ENCODE measurements at regions not wholly inside any gene's neighbourhood (a gene's known extent, or its start where the extent isn't known, plus 50 kb on each side); places are given as distances from the start of the nearest gene placed in this dataset.

- DNase-seq: no peak
Observed at GRCh38 chr6:67634199-67634598, 1000.9 kb upstream of the ADGRB3 start.

- no peak for DNase-seq
Observed at GRCh38 chr6:67633058-67633457, 1002.0 kb upstream of the ADGRB3 start.

- DNase-seq: no peak
Observed at GRCh38 chr6:67630146-67630545, 1004.9 kb upstream of the ADGRB3 start.

GRCh38 chr6:67629258-67629657 lies 1005.8 kb upstream of the ADGRB3 start:
- DNase-seq: no peak

GRCh38 chr6:67615796-67616195 lies 1019.3 kb upstream of the ADGRB3 start:
- DNase-seq: no peak

GRCh38 chr6:67608099-67608749 lies 1026.9 kb upstream of the ADGRB3 start:
- peak; percentile 21 for DNase-seq

GRCh38 chr6:67606906-67607828 lies 1027.9 kb upstream of the ADGRB3 start:
- peak; percentile 71 for DNase-seq

- no peak for DNase-seq
Observed at GRCh38 chr6:67594366-67594765, 1040.7 kb upstream of the ADGRB3 start.

- DNase-seq: no peak
Observed at GRCh38 chr6:67593247-67593646, 1041.8 kb upstream of the ADGRB3 start.

- no peak for DNase-seq
Observed at GRCh38 chr6:67591910-67592309, 1043.2 kb upstream of the ADGRB3 start.

- DNase-seq: no peak
Observed at GRCh38 chr6:67567842-67568241, 1067.2 kb upstream of the ADGRB3 start.

- DNase-seq: no peak
Observed at GRCh38 chr6:67563671-67564070, 1071.4 kb upstream of the ADGRB3 start.

- DNase-seq: no peak
Observed at GRCh38 chr6:67560068-67560467, 1075.0 kb upstream of the ADGRB3 start.

GRCh38 chr6:67558985-67559384 lies 1076.1 kb upstream of the ADGRB3 start:
- no peak for DNase-seq

- DNase-seq: no peak
Observed at GRCh38 chr6:67544851-67545452, 1090.1 kb upstream of the ADGRB3 start.

GRCh38 chr6:67541586-67541985 lies 1093.5 kb upstream of the ADGRB3 start:
- DNase-seq: no peak

GRCh38 chr6:67538032-67538431 lies 1097.0 kb upstream of the ADGRB3 start:
- no peak for DNase-seq

GRCh38 chr6:67535946-67536345 lies 1099.1 kb upstream of the ADGRB3 start:
- DNase-seq: no peak

- no peak for DNase-seq
Observed at GRCh38 chr6:67506352-67506751, 1128.7 kb upstream of the ADGRB3 start.

- no peak for DNase-seq
Observed at GRCh38 chr6:67501755-67502154, 1133.3 kb upstream of the ADGRB3 start.

GRCh38 chr6:67497749-67498148 lies 1137.3 kb upstream of the ADGRB3 start:
- no peak for DNase-seq

GRCh38 chr6:67496191-67496590 lies 1138.9 kb upstream of the ADGRB3 start:
- DNase-seq: no peak

- no peak for DNase-seq
Observed at GRCh38 chr6:67493682-67494081, 1141.4 kb upstream of the ADGRB3 start.

- no peak for DNase-seq
Observed at GRCh38 chr6:67475700-67476099, 1159.4 kb upstream of the ADGRB3 start.

All from SHP77 treated with DMSO at 0.1 percent for 48 hours (cell line).